OCI-LY7 (cell line): ENCODE measurements at regions not wholly inside any gene's neighbourhood (a gene's known extent, or its start where the extent isn't known, plus 50 kb on each side); places are given as distances from the start of the nearest gene placed in this dataset.

ENCODE experiments used
- BruUV-seq: library from RNA; stranded (reverse); fragments of 400-500 nt; replicated peaks from 2 replicates; lab custom pipeline; 2021; lab: Mats Ljungman, UMichigan
- CTCF ChIA-PET: fragments of 300-600 bp; sonication (Branson Sonifier 250); formaldehyde crosslinking; loops from one replicate; lab custom pipeline; 2022; ENCODE audit warnings: antibody characterized with exemption; ENCODE audit not compliant: unreplicated experiment; lab: Charles Lee
- POLR2A ChIA-PET: fragments of 300-600 bp; sonication (Branson Sonifier 250); formaldehyde crosslinking; loops from one replicate; lab custom pipeline; 2022; ENCODE audit warnings: antibody characterized with exemption; lab: Charles Lee
- DNase-seq: peaks from one replicate; pipeline ENCODE4 v3.0.0-alpha.2; 2015; ENCODE audit warnings: low spot score
- H2AFZ ChIP-seq: fragments of 200-600 bp; sonication (generic), shearing (Covaris generic); 2 replicates; pipeline ENCODE4 v1.6.1; 2014; ENCODE audit warnings: mild to moderate bottlenecking, antibody characterized with exemption, low read length, moderate library complexity
- H3K27ac ChIP-seq: fragments of 200-600 bp; sonication (generic); 2 replicates; pipeline ENCODE4 v1.5.1; 2014; ENCODE audit warnings: mixed run types, low read depth, mild to moderate bottlenecking, moderate library complexity, low read length, inconsistent platforms; ENCODE audit not compliant: poor library complexity, severe bottlenecking
- H3K36me3 ChIP-seq: fragments of 200-600 bp; sonication (generic); 2 replicates; pipeline ENCODE4 v1.6.1; 2014; ENCODE audit warnings: mild to moderate bottlenecking, antibody characterized with exemption, low read length, moderate library complexity, mixed read lengths; ENCODE audit not compliant: insufficient read depth
- H3K4me1 ChIP-seq: fragments of 200-600 bp; sonication (generic); 2 replicates; pipeline ENCODE4 v1.5.1; 2014; ENCODE audit warnings: mild to moderate bottlenecking, low read length; ENCODE audit not compliant: insufficient read depth, poor library complexity, severe bottlenecking
- H3K4me2 ChIP-seq: fragments of 200-600 bp; sonication (generic); 2 replicates; pipeline ENCODE4 v1.6.1; 2014; ENCODE audit warnings: mild to moderate bottlenecking, low read length
- H3K4me3 ChIP-seq: fragments of 200-600 bp; sonication (generic); 2 replicates; pipeline ENCODE4 v1.5.1; 2014; ENCODE audit warnings: mild to moderate bottlenecking, low read depth, low read length; ENCODE audit not compliant: poor library complexity, severe bottlenecking
- H3K79me2 ChIP-seq: fragments of 200-600 bp; sonication (generic); 2 replicates; pipeline ENCODE4 v1.6.1; 2016; ENCODE audit warnings: low read depth, mild to moderate bottlenecking, low read length, moderate library complexity, mixed read lengths; ENCODE audit not compliant: insufficient read depth
- H3K9me2 ChIP-seq: fragments of 200-600 bp; sonication (generic); 2 replicates; pipeline ENCODE4 v1.6.1; 2016; ENCODE audit warnings: mild to moderate bottlenecking, low read length, mixed read lengths; ENCODE audit not compliant: insufficient read depth
- H3K9me3 ChIP-seq: fragments of 200-600 bp; sonication (generic); 2 replicates; pipeline ENCODE4 v1.6.1; 2014; ENCODE audit warnings: mild to moderate bottlenecking, mixed run types, low read length, mixed read lengths
- H4K20me1 ChIP-seq: fragments of 200-600 bp; sonication (generic); 2 replicates; pipeline ENCODE4 v1.6.1; 2014; ENCODE audit warnings: mild to moderate bottlenecking, antibody characterized with exemption, low read length, moderate library complexity, mixed read lengths; ENCODE audit not compliant: insufficient read depth
- CTCF ChIP-seq: fragments of 200-600 bp; sonication (generic); conservative IDR thresholded peaks from 2 replicates; pipeline ENCODE4 v1.5.1; 2014; ENCODE audit warnings: mild to moderate bottlenecking, antibody characterized with exemption, low read length, moderate library complexity, mixed read lengths
- EZH2phosphoT487 ChIP-seq: fragments of 200-600 bp; sonication (generic); IDR thresholded peaks from 2 replicates; pipeline ENCODE4 v1.6.1; 2018; ENCODE audit warnings: low read depth, borderline replicate concordance, mild to moderate bottlenecking, mixed run types, antibody characterized with exemption, low read length, moderate library complexity, mixed read lengths
- intact Hi-C: fragments of 100-400 bp; cut with micrococcal nuclease; formaldehyde crosslinking; loops from one replicate; pipeline ENCODE4 v1.10.0; 2022; ENCODE audit not compliant: unreplicated experiment

GRCh38 chr13:74450525-74450845 is 316.3 kb upstream of the KLF12 start:
- Histone ChIP-seq H3K4me3 (no peak overlapping the region), H3K9me3 (no peaks in the 10 kb centered on the region), H3K4me2 (no peak overlapping the region), H2AFZ (no peak overlapping the region), H4K20me1 (no peaks in the 10 kb centered on the region), H3K79me2 (no peaks in the 10 kb centered on the region), H3K9me2 (no peaks in the 10 kb centered on the region), H3K36me3 (no peaks in the 10 kb centered on the region), H3K27ac (no peak overlapping the region), H3K4me1 (no peaks in the 10 kb centered on the region)
- CTCF ChIA-PET: no interaction called here
- DNase-seq: no peak
- TF ChIP-seq EZH2phosphoT487 (no peak), CTCF (no peak)
- POLR2A ChIA-PET: interaction anchor here (0.7 kb wide), 1 partner anchor 643 kb away, joined by 3 read pairs; no protein-coding TSS in a partner anchor
- intact Hi-C loops: no loop called here
- BruUV-seq: no TSS peak

- intact Hi-C loops: no loop called here
- no TSS peak for BruUV-seq
Measured at GRCh38 chr13:74449811-74450524, 315.8 kb upstream of the KLF12 start.

More at GRCh38 chr13:74449811-74450524, 315.8 kb upstream of the KLF12 start:
- POLR2A ChIA-PET: interaction anchor here (0.7 kb wide), 1 partner anchor 643 kb away, joined by 3 read pairs; no protein-coding TSS in a partner anchor
- Histone ChIP-seq H3K36me3 (no peaks in the 10 kb centered on the region), H2AFZ (no peak overlapping the region), H3K4me3 (no peak overlapping the region), H3K4me2 (no peak overlapping the region), H3K9me3 (no peaks in the 10 kb centered on the region), H3K79me2 (no peaks in the 10 kb centered on the region), H3K4me1 (no peaks in the 10 kb centered on the region), H3K27ac (no peak overlapping the region), H3K9me2 (no peaks in the 10 kb centered on the region), H4K20me1 (no peaks in the 10 kb centered on the region)
- TF ChIP-seq EZH2phosphoT487 (no peak), CTCF (no peak)
- CTCF ChIA-PET: no interaction called here
- no peak for DNase-seq
